HG03565 (cell line): ENCODE measurements at regions not wholly inside any gene's neighbourhood (a gene's known extent, or its start where the extent isn't known, plus 50 kb on each side); places are given as distances from the start of the nearest gene placed in this dataset.

Experiments
- ATAC-seq: cut with Tn5 transposase; IDR thresholded peaks from one replicate; pipeline ENCODE4 v1.9.1; 2021; ENCODE audit warnings: mild to moderate bottlenecking, moderate library complexity; ENCODE audit not compliant: unreplicated experiment

DNA sequence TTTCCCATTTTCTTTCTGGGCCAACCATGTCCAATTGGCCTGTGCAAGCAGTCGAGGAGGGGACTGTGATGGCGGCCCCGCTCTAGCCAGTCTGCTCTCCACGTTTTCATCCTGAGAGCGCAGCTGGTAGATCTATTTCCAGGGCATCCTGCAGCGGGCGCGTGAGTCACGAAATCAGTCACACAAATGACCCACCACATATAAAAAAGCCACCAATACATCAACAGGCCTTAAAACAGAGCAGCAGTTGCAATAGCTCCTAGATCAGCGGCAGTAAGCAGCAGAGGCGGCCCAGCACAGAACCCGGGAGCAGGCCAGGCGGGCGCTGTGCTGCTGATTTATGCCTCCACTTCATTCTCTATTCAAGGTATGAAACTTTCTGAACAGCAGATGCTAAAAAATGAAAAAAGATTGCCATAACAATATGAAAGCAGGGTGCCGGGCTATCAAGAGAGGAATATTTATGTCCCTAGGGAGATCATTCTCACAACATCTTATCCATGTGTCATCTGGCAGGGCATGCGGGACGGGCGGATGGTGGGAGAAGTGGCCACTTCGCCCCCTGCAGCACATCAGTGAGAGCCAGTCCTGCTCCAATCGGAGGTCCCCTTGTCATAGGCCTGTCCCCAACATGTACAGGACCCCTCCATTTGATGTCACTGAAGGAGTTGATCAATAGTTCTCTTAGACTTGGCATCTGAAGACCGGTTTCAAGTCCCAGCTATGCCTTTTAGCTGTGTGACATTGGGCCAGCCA, 98.0 kb upstream of the GPR26 start:
- ATAC-seq = no peak

DNA sequence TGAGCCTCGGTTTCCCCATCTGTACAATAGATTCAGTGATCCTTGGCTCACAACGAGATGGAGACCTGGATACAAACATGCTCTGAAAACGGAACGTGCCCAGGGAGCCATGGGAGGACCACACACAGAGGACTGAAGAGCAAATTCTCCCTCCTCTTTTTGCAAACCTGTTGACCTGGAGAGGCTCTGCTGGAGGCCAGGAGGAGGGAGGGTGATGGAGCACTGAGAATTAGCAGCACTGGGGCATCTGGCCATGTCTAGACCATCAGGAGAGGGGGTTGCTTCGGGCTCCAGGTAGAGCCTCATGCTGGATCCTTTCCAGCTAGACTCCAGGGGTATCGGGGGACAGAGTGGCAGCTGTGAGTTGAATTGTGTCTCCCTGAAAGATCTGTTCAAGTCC, 97.4 kb upstream of the GPR26 start:
- ATAC-seq = no peak

- no peak for ATAC-seq
Observed at GRCh38 chr10:123569436-123570035, 96.6 kb upstream of the GPR26 start.

DNA sequence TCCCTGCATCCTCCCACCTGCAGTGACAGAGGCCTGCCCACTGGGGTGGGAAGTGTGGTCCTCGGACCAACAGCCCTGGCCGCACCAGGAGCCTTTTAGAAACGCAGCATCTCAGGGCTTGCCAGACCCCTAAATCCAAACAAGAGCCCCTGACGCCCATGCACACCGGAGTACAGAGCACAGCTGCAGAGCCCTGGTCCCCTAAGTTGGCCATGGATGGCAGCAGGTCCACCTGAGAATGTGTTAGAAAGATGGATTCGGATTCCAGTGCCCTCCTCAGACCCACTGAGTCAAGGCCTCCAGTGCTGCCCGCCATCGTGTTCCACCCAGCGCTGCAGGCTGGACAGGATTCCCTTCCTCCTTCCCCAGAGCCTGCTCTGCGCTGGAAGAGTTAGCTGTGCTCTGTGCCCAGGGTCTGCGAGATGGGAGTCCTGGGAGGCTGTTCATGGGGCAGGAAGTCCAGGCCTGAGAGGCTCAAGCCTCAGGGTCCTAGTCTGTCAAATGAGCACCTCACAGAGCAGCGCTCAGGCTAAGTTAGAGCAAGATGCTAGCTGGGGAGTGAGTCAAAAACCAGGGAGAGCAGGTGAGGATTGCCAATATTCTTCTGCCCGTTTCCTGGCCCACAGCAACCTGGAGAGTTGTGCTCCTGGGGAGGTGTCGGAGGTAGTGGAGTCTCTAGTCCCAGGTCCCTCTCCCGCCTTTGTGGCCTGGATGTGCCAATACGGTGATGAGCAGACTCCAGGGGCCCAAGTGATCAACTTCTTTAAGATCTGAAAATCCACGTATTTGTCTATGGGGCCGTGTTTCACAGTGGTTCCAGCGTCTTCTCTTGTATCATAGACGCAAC, 95.9 kb upstream of the GPR26 start:
- no peak for ATAC-seq

DNA sequence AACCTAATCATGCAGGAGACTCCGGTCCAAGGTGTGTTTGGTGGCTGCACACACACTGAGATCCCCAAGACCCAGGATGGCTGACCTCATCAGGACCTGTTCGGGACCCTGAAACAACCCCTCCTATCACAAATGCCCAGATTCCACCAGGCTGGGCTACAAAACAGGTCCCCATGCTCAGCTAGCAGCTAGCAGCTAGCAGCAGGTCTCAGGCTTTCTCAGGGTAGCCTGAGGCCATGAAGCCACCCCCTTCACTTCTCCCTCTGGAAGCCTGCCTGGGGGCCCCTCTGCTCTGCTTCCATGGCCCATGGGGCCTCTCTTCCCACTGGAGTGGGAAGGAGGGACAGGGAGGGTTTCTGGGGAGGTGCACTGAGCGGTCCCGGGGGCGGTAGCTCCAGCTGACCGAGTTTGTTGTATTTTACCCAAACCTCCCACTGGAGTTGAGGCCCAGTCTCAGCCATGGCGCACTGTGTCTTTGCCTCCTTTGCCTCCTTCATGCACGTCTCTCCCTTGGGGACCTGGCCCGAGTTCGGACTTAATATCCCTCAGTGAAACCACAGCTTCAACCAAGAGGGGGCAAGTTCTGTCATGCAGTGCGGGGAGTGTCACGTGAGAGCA, 95.1 kb upstream of the GPR26 start:
- no peak for ATAC-seq

DNA sequence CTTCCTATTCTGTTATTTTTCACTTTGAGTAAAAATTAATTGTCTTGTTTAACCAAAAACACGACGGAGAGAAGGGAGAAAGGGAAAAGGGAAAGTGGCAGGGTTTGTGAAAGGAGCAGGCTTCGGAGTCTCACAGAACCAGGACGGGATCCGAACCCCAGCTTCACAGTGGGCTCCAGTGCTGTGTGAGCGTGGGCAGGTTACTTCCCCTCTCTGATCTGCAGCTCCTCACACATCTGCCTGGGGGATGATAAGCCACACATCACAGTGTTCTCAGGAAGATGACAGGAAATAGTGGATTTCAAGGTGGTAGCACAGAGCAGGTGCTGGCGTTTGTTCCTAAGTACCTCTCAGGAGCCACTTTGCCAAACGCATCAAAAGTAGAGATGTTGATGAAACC, 94.2 kb upstream of the GPR26 start:
- no peak for ATAC-seq

DNA sequence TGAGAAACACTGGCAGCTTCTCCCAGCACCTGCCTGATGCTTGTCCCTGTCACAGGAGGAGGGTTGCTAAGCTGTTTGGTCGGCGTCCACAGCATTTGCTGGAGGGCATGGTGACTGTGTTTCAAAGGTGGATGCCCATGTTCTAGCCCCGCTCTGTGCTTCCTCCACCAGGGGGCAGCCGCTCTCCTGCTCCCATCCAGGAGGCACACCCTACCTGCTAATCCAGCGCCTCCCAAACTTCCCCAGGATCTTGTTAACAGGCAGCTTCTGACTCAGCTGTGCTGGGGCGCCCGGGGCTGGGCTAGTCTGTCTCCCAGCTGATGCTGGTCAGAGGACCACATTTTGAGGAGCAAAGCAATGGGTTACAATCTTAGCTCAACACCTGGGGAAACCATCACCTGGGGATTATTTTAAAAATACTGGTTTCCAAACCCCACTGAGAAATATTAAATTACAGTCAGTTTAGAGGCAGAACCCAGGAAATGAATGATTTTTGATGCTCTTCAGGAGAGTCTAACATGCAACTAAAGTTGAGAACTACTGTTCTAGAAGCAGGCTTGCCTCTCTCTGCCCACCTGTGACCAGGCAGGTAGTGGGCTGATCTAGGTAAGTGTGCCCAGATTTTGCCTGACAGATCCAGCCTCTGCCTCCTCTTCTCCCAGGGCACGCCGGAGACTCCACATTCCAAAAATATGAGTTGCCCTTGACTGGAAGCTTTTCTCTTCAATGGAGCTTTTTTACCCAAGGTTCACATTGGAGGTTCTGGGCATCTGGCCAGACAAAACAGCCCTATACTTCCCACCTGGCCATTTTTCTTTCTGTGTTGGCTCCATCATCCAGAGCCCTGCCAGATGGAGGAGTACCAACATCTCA, 92.7 kb upstream of the GPR26 start:
- no peak for ATAC-seq

GRCh38 chr10:123574109-123574698, 92.0 kb upstream of the GPR26 start:
- no peak for ATAC-seq

DNA sequence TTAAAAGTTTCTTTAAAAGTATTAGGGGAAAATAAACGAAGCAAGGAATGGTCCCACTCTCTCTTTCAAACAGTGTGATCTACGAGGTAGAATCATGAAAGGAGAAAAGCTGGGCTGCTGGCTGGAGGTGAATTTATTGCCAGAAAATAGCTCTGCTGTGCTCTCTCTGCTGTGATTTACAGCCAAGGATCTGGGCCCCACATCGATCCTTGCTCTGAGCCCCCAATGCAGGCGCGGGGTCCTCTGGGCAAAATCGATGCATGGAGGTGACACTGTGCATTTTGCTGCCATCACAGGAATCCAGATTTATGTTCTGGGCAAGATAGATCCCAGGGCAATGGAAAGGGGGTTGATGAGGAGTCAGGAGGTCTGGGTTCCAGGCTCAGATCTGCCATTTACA, 91.0 kb upstream of the GPR26 start:
- ATAC-seq = no peak

DNA sequence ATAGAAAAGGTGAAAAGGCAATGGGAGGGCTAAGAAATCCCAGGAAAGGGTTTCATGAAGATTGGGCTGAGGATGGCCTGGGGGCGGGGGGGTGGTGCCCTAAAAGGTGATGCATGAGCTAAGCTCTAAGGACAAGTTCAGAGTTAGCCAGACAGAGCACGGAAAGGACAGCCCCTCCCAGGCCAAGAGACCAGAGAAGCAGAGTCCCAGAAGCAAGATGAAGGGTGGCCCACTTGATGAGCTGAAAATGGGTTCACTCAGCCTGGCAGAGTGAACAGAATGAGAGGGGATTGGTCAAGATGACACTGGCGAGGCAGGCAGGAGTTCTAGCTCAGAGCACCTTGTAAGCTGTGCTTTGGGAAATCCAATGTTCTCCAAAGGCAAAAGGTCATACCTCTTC, 89.4 kb upstream of the GPR26 start:
- ATAC-seq = no peak

DNA sequence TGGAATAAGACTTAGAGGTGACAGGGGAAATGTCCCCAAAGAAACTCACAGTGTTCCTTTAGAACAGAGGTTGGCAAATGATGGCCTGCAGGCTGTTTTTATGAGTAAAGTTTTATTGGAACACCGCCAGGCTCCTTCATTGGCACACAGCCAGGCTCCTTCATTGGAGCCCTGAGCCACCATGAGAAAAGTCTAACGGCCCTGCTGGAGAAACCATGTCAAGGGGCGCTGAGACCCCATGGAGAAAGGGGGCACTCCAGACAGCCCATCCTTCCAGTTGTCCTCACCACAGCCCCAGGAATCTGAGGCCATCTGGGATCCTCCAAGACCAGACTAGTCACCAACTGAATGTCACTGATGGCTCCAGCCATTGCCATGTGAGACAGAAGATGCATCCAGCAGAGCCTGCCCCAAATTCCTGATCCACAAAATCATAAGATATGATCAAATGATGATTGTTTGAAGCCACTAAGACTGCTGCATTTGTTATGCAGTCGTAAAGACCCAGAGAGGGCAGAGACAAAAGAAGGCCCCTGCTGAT, 88.2 kb upstream of the GPR26 start:
- ATAC-seq = no peak

- no peak for ATAC-seq
Observed at GRCh38 chr10:123578721-123579120, 87.4 kb upstream of the GPR26 start.

DNA sequence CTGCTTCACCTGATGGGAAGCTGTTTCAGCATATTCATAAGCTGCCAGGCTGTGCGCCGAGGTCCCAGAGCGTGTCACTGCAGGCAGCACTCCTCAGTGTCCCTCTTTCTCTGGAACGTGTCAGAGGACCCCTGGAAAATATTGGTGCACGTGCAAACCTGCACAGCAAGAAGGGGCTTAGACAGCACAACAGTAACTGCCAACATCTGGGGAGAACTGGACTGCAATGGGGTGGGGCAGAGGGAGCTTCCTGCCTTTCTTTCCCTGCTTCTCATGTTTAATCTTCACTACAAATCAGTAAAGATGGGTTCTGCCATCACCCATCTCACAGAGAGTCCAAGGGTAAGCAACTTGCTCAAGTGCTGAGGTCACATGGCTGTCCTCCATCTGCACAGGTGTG, 86.5 kb upstream of the GPR26 start:
- no peak for ATAC-seq

DNA sequence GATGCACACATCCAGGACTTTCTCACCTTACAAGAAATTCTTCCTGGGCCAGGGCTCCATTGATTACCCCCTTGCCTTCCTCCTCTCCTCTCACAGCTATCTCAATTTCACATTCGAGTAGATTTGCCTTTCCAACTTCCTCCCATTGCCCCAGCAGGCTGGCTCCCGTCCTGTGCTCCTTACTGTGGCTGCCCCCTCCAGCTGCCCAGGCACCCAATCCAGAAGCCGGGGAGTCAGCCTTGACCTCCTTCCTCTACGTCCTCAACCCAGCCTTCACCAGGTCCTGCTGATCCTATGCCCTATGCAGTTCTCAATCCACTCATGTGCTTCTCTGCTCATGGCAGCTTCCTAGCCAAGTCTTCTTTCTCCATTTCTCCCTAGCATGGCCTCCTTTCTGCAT, 85.7 kb upstream of the GPR26 start:
- no peak for ATAC-seq

DNA sequence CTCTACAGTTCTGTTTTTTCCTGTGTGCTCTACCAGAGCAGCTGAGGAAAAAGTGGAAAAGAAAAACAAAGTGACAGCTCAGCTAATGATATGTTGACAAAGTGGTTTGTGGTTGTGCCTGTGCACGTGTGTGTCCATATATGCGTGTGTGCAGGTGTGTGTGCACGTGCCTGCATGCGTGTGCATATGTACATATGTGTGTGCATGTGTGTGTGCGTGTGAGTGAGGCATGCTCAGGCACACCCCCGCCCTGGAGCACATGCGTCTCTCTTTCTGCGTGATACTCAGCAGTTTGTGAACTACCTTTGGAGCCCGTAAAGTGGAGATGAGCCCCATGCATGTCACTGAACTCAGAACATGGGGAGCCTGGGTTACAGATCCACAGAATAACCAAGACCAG, 84.5 kb upstream of the GPR26 start:
- ATAC-seq = no peak

GRCh38 chr10:123582084-123582989, 83.8 kb upstream of the GPR26 start:
- ATAC-seq = no peak

DNA sequence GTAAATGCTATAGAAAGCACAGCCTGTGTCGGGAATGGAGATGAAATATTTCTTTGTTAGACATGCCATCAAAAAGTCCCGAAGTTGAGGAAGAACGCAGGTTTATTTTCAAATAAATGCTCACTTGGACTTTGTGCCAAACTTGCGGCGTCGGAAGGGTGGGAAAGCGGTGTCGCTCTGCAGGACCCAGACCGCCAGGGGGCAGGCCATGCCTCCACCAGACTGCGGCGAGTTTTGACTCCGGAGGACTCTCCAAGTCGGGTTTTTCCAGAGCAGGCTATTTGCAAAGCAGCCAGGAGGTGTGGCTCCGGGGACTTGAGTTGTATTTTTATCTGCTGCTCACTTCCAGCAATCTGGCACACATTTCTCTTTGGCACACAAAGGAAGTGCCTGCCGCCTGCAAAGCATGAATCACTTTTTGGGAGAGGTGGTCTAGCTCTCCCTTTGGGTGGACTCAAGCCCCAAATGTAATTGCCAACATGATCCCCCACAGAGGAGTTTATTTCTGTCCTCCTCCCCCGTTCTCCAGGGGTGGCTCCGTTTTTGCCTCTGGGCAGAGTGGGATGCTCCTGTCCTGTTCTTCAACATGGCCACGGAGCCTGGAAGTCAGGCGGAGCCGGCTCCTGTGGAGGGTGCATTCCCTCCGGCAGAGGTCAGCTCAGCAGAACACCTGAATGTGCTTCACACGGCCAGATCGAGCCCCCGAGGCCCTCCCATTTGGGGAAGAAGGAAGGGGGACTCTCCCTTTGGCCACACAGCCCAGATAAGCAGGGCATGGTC, 82.3 kb upstream of the GPR26 start:
- ATAC-seq = no peak

DNA sequence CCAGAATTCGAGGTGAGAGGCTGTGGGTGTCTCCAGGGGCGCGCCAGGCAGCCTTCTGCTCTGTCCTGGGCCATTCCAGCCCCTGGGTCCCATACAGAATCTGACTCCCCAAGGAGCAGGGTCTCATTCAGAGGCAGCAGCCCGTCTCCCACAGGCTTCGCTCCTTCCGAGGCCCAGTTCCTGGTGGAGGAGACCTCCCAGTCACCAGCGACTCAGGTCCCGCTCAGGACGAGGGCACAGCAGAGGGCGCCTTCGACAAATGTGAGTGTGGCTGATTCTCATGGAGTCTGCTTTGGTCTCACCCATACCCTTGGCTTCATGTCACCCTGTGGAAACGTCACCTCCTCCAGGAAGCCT, 81.8 kb upstream of the GPR26 start:
- no peak for ATAC-seq
